ENCODE measurements at regions not wholly inside any gene's neighbourhood (a gene's known extent, or its start where the extent isn't known, plus 50 kb on each side); places are given as distances from the start of the nearest gene placed in this dataset.

DNA sequence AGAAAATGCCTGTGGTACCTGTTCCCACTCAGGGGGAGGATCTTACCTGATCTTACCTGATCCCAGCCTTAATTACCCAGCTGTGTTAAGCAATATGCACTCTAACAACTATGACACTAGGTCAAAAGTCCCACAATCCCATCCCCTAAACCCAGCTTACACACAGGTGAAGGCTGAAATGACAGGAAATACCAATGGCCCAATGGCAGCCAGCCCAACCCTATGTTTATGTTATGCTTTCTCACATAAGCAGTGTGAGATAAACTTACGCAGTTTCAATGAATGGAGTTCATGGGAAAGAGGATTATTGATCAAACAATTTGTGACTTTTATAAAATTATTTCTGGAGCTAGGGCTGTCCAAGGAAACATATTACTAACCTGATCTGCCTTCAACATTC, 91.9 kb downstream of the GPAM start:
- no peak overlapping the region for H3K27ac ChIP-seq
- no peak for DNase-seq (ENCODE audit: low spot score in 2 of 2)
- no peaks in the 10 kb centered on the region for H3K36me3 ChIP-seq
- 100% methylated on average over 1 of the region's 1 CpG for WGBS
- TF ChIP-seq, protein P1, sequence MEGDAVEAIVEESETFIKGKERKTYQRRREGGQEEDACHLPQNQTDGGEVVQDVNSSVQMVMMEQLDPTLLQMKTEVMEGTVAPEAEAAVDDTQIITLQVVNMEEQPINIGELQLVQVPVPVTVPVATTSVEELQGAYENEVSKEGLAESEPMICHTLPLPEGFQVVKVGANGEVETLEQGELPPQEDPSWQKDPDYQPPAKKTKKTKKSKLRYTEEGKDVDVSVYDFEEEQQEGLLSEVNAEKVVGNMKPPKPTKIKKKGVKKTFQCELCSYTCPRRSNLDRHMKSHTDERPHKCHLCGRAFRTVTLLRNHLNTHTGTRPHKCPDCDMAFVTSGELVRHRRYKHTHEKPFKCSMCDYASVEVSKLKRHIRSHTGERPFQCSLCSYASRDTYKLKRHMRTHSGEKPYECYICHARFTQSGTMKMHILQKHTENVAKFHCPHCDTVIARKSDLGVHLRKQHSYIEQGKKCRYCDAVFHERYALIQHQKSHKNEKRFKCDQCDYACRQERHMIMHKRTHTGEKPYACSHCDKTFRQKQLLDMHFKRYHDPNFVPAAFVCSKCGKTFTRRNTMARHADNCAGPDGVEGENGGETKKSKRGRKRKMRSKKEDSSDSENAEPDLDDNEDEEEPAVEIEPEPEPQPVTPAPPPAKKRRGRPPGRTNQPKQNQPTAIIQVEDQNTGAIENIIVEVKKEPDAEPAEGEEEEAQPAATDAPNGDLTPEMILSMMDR (IDR thresholded peaks at IDR 0.05) = no peak
- no peak for TF ChIP-seq POLR2AphosphoS5 (IDR thresholded peaks at IDR 0.05)
- no peak for TF ChIP-seq EP300 (IDR thresholded peaks at IDR 0.05)
- no peak for TF ChIP-seq POLR2A (IDR thresholded peaks at IDR 0.05)
- no peaks in the 10 kb centered on the region for H3K9me3 ChIP-seq
- no peaks in the 10 kb centered on the region for H3K4me1 ChIP-seq
- no peaks in the 10 kb centered on the region for H3K27me3 ChIP-seq
- H3K4me3 ChIP-seq = no peak overlapping the region

DNA sequence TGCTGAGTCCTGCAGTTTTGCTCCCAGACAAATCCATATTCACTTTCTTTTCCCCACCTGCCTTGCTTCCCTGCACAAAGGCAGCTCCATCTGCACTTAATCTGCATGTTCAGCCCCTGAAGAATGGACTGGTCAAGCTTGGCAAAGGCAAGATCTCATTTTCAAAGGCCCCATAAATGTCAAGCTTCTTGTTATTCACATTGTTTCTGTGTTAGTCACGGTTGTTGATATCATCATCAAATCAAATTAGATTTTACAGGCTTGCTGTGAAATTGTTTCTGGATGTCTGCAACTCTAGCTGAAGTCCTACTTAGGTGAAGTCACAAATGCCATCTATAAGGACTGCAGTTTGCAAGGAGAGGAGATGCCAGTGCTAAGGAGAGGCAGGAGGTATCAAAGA, 91.0 kb downstream of the GPAM start:
- no peaks in the 10 kb centered on the region for H3K27me3 ChIP-seq
- H3K27ac ChIP-seq = no peak overlapping the region
- H3K36me3 ChIP-seq = no peaks in the 10 kb centered on the region
- WGBS = 79% methylated on average over 1 of the region's 1 CpG
- TF ChIP-seq EP300 (IDR thresholded peaks at IDR 0.05) (no peak), POLR2A (IDR thresholded peaks at IDR 0.05) (no peak), POLR2AphosphoS5 (IDR thresholded peaks at IDR 0.05) (no peak)
- TF ChIP-seq, protein P1 (IDR thresholded peaks at IDR 0.05) = no peak
- no peak for DNase-seq (ENCODE audit: low spot score in 2 of 2)
- no peaks in the 10 kb centered on the region for H3K9me3 ChIP-seq
- no peak overlapping the region for H3K4me3 ChIP-seq
- no peaks in the 10 kb centered on the region for H3K4me1 ChIP-seq

DNA sequence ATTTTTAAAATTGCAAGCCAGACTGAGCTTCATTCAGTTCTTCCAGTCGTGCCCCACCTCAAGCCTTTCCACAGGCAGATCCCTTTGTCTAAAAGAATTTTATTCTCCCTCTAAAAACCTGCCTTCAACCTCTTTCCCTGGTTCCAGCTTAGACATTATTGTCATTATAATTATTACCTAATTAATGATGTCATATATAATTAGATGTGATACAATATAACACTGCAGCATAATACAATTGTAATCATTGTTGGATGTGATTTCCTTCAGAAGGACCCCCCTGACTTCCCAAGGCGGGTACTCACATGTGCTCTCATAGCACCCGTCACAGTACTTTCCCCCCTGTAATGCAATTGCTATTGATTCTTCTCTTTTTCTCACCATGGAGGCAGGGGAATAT, 88.6 kb downstream of the GPAM start:
- DNase-seq (ENCODE audit: low spot score in 2 of 2) = no peak
- Histone ChIP-seq H3K27ac (no peak overlapping the region), H3K4me3 (no peak overlapping the region), H3K9me3 (no peaks in the 10 kb centered on the region), H3K4me1 (no peaks in the 10 kb centered on the region), H3K36me3 (no peaks in the 10 kb centered on the region), H3K27me3 (no peaks in the 10 kb centered on the region)
- TF ChIP-seq POLR2AphosphoS5 (IDR thresholded peaks at IDR 0.05) (no peak), EP300 (IDR thresholded peaks at IDR 0.05) (no peak), POLR2A (IDR thresholded peaks at IDR 0.05) (no peak)
- TF ChIP-seq, protein P1 (IDR thresholded peaks at IDR 0.05) = no peak
- 86% methylated on average over 3 of the region's 3 CpGs for WGBS

DNA sequence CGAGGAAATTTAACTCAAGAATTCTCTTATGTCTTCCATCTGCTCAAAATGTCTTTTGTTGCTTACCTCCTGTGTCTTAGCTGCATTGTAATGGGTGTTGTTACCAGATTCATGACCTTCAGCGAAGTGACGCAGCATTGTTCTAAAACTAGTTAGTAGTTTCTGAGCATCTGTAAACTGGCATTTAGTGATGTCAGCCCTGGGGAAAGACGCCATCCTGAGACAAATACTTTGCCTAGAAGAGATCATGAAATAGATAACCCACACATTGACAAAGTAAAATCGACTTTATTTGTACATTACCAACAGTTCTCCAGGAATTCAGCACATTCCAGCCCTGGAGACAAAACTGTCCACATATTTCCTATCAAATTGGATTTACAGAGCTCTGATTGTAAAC, 87.8 kb downstream of the GPAM start:
- TF ChIP-seq EP300 (IDR thresholded peaks at IDR 0.05) = no peak
- no peak for TF ChIP-seq POLR2AphosphoS5 (IDR thresholded peaks at IDR 0.05)
- TF ChIP-seq, protein P1 (IDR thresholded peaks at IDR 0.05) = no peak
- TF ChIP-seq POLR2A (IDR thresholded peaks at IDR 0.05) = no peak
- H3K4me3 ChIP-seq = no peak overlapping the region
- no peaks in the 10 kb centered on the region for H3K27me3 ChIP-seq
- H3K4me1 ChIP-seq = no peaks in the 10 kb centered on the region
- WGBS = 77% methylated on average over 5 of the region's 5 CpGs
- DNase-seq (ENCODE audit: low spot score in 2 of 2) = no peak
- no peak overlapping the region for H3K27ac ChIP-seq
- H3K36me3 ChIP-seq = no peaks in the 10 kb centered on the region
- H3K9me3 ChIP-seq = no peaks in the 10 kb centered on the region

DNA sequence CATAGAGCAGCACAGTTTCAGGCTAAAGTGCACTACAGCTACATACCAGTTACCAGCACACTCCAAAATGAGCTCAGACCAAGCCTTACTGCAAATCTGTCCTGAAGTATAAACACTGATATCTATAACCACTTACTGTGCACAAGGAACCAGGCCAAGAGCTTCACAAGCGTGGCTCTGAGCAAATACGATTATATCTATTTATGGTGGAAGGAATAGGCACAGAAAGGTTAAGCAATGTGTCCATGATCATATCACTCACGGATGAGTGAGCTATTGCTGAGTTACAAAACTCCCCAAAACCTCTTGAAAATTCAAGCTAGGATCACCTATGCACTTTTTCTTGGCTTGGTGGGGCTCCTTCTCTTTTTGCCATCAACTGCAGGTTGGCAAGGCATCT, 84.9 kb downstream of the GPAM start:
- H3K27me3 ChIP-seq = no peaks in the 10 kb centered on the region

More for the DNA sequence above, 84.9 kb downstream of the GPAM start:
- Histone ChIP-seq H3K9me3 (no peaks in the 10 kb centered on the region), H3K4me3 (no peak overlapping the region), H3K36me3 (no peaks in the 10 kb centered on the region), H3K27ac (no peak overlapping the region), H3K4me1 (no peaks in the 10 kb centered on the region)
- 80% methylated on average over 2 of the region's 3 CpGs for WGBS
- DNase-seq (ENCODE audit: low spot score in 2 of 2) = no peak
- TF ChIP-seq EP300 (IDR thresholded peaks at IDR 0.05) (no peak), POLR2AphosphoS5 (IDR thresholded peaks at IDR 0.05) (no peak), POLR2A (IDR thresholded peaks at IDR 0.05) (no peak)
- TF ChIP-seq, protein P1 (IDR thresholded peaks at IDR 0.05) = no peak
